ENCODE measurements at regions not wholly inside any gene's neighbourhood (a gene's known extent, or its start where the extent isn't known, plus 50 kb on each side); places are given as distances from the start of the nearest gene placed in this dataset.

GRCh38 chr2:107745100-107745499, 81.6 kb upstream of the RGPD4 start:
- TF ChIP-seq POLR2AphosphoS5 (IDR thresholded peaks at IDR 0.05; ENCODE audit: borderline replicate concordance, low read depth, low read length) (no peak), EZH2 (IDR thresholded peaks at IDR 0.05) (no peak), FOXP2 (optimal IDR thresholded peaks at IDR 0.05; ENCODE audit: control extremely low read depth, extremely low read length, insufficient read depth) (no peak)
